ENCODE measurements at regions not wholly inside any gene's neighbourhood (a gene's known extent, or its start where the extent isn't known, plus 50 kb on each side); places are given as distances from the start of the nearest gene placed in this dataset.

- TF ChIP-seq CTCF (conservative IDR thresholded peaks at IDR 0.05 in 1 of 2, IDR thresholded peaks at IDR 0.05 in 1 of 2; ENCODE audit: low read depth in 1 of 2, low read length in 2 of 2): no peak
- TF ChIP-seq EZH2 (IDR thresholded peaks at IDR 0.05; ENCODE audit: low read length, missing control alignments): no peak
Measured at GRCh38 chr3:145983101-145983500, 177.9 kb downstream of the PLOD2 start.
